Vagina (tissue), 2 donors: ENCODE measurements at regions not wholly inside any gene's neighbourhood (a gene's known extent, or its start where the extent isn't known, plus 50 kb on each side); places are given as distances from the start of the nearest gene placed in this dataset.

Experiments
- POLR2A ChIP-seq, 2 donors: fragments of 450-650 bp; IDR thresholded peaks; one replicate each; pipeline ENCODE4 v1.6.1; 2017; ENCODE audit warnings: antibody characterized with exemption in 2 of 2, mild to moderate bottlenecking in 2 of 2, moderate library complexity in 2 of 2
- TF ChIP-seq, protein P1 (sequence below), 3 experiments: fragments of 450-650 bp in 2 of 3; fragments of 200-600 bp in 1 of 3; sonication (generic) in 1 of 3; IDR thresholded peaks; one replicate each; pipeline ENCODE4 v1.5.1; 2017 to 2019; ENCODE audit warnings: antibody characterized with exemption in 3 of 3, mild to moderate bottlenecking in 2 of 3, moderate library complexity in 2 of 3

GRCh38 chr15:31782951-31783350 is 247.4 kb upstream of the CHRNA7 start:
- TF ChIP-seq, protein P1, sequence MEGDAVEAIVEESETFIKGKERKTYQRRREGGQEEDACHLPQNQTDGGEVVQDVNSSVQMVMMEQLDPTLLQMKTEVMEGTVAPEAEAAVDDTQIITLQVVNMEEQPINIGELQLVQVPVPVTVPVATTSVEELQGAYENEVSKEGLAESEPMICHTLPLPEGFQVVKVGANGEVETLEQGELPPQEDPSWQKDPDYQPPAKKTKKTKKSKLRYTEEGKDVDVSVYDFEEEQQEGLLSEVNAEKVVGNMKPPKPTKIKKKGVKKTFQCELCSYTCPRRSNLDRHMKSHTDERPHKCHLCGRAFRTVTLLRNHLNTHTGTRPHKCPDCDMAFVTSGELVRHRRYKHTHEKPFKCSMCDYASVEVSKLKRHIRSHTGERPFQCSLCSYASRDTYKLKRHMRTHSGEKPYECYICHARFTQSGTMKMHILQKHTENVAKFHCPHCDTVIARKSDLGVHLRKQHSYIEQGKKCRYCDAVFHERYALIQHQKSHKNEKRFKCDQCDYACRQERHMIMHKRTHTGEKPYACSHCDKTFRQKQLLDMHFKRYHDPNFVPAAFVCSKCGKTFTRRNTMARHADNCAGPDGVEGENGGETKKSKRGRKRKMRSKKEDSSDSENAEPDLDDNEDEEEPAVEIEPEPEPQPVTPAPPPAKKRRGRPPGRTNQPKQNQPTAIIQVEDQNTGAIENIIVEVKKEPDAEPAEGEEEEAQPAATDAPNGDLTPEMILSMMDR (IDR thresholded peaks at IDR 0.05): no peak
- no peak for TF ChIP-seq POLR2A (IDR thresholded peaks at IDR 0.05)
